ENCODE measurements at regions not wholly inside any gene's neighbourhood (a gene's known extent, or its start where the extent isn't known, plus 50 kb on each side); places are given as distances from the start of the nearest gene placed in this dataset.

- no peak overlapping the region for H3K4me3 ChIP-seq
- DNase-seq, result no peak
- no peaks in the 10 kb centered on the region for H3K9me3 ChIP-seq (ENCODE audit: control insufficient read depth in 4 of 4, insufficient read depth in 3 of 4, low read length in 3 of 4)
- no peaks in the 10 kb centered on the region for H3K36me3 ChIP-seq (ENCODE audit: control insufficient read depth in 4 of 4, insufficient read depth in 4 of 4, low read length in 4 of 4)
- no peaks in the 10 kb centered on the region for H3K4me1 ChIP-seq (ENCODE audit: control insufficient read depth in 5 of 5, insufficient read depth in 5 of 5, low read length in 5 of 5)
- H3K9ac ChIP-seq (ENCODE audit: insufficient read depth in 1 of 2, low read length in 2 of 2), result no peak overlapping the region
- ATAC-seq (ENCODE audit: insufficient read depth, low FRiP score), result no peak
- no peak for TF ChIP-seq CTCF (IDR thresholded peaks at IDR 0.05; ENCODE audit: control extremely low read depth, extremely low read depth)
- H3K27ac ChIP-seq (ENCODE audit: low read depth in 1 of 2, low read length in 1 of 2), result no peak overlapping the region
- no peaks in the 10 kb centered on the region for H3K27me3 ChIP-seq (ENCODE audit: control insufficient read depth in 3 of 3, insufficient read depth in 3 of 3, low read length in 2 of 3)
Observed at GRCh38 chr1:187338762-187339412, 510.1 kb downstream of the PLA2G4A start.

- no peak for DNase-seq
- no peak for ATAC-seq (ENCODE audit: insufficient read depth, low FRiP score)
- Histone ChIP-seq H3K27ac (ENCODE audit: low read depth in 1 of 2, low read length in 1 of 2) (no peak overlapping the region), H3K9ac (ENCODE audit: insufficient read depth in 1 of 2, low read length in 2 of 2) (no peak overlapping the region), H3K27me3 (ENCODE audit: control insufficient read depth in 3 of 3, insufficient read depth in 3 of 3, low read length in 2 of 3) (no peaks in the 10 kb centered on the region), H3K4me1 (ENCODE audit: control insufficient read depth in 5 of 5, insufficient read depth in 5 of 5, low read length in 5 of 5) (no peaks in the 10 kb centered on the region), H3K36me3 (ENCODE audit: control insufficient read depth in 4 of 4, insufficient read depth in 4 of 4, low read length in 4 of 4) (no peaks in the 10 kb centered on the region), H3K9me3 (ENCODE audit: control insufficient read depth in 4 of 4, insufficient read depth in 3 of 4, low read length in 3 of 4) (no peaks in the 10 kb centered on the region), H3K4me3 (no peak overlapping the region)
- TF ChIP-seq CTCF (IDR thresholded peaks at IDR 0.05; ENCODE audit: control extremely low read depth, extremely low read depth), result no peak
- 71 to 81% methylated on average over 5 of the region's 5 CpGs for WGBS, 2 donors
Observed at GRCh38 chr1:187342495-187342894, 513.7 kb downstream of the PLA2G4A start.

- H3K27me3 ChIP-seq (ENCODE audit: control insufficient read depth in 3 of 3, insufficient read depth in 3 of 3, low read length in 2 of 3), result no peaks in the 10 kb centered on the region
- ATAC-seq (ENCODE audit: insufficient read depth, low FRiP score) (no peak), DNase-seq (no peak)
- no peak overlapping the region for H3K4me3 ChIP-seq
- no peak for TF ChIP-seq CTCF (IDR thresholded peaks at IDR 0.05; ENCODE audit: control extremely low read depth, extremely low read depth)
- no peaks in the 10 kb centered on the region for H3K4me1 ChIP-seq (ENCODE audit: control insufficient read depth in 5 of 5, insufficient read depth in 5 of 5, low read length in 5 of 5)
- no peaks in the 10 kb centered on the region for H3K9me3 ChIP-seq (ENCODE audit: control insufficient read depth in 4 of 4, insufficient read depth in 3 of 4, low read length in 3 of 4)
- H3K9ac ChIP-seq (ENCODE audit: insufficient read depth in 1 of 2, low read length in 2 of 2), result no peak overlapping the region
- no peak overlapping the region for H3K27ac ChIP-seq (ENCODE audit: low read depth in 1 of 2, low read length in 1 of 2)
- 46 to 56% methylated on average over 7 of the region's 7 CpGs for WGBS, 2 donors
- H3K36me3 ChIP-seq (ENCODE audit: control insufficient read depth in 4 of 4, insufficient read depth in 4 of 4, low read length in 4 of 4), result no peaks in the 10 kb centered on the region
Observed at GRCh38 chr1:187374082-187374481, 545.3 kb downstream of the PLA2G4A start.

- H3K27ac ChIP-seq (ENCODE audit: low read depth in 1 of 2, low read length in 1 of 2), result no peak overlapping the region
- H3K4me1 ChIP-seq (ENCODE audit: control insufficient read depth in 5 of 5, insufficient read depth in 5 of 5, low read length in 5 of 5), result no peaks in the 10 kb centered on the region
- DNase-seq (no peak), ATAC-seq (ENCODE audit: insufficient read depth, low FRiP score) (no peak)
- H3K27me3 ChIP-seq (ENCODE audit: control insufficient read depth in 3 of 3, insufficient read depth in 3 of 3, low read length in 2 of 3), result no peaks in the 10 kb centered on the region
- no peaks in the 10 kb centered on the region for H3K9me3 ChIP-seq (ENCODE audit: control insufficient read depth in 4 of 4, insufficient read depth in 3 of 4, low read length in 3 of 4)
- TF ChIP-seq CTCF (IDR thresholded peaks at IDR 0.05; ENCODE audit: control extremely low read depth, extremely low read depth), result no peak
- H3K9ac ChIP-seq (ENCODE audit: insufficient read depth in 1 of 2, low read length in 2 of 2), result no peak overlapping the region
- 75 to 79% methylated on average over 1 of the region's 1 CpG for WGBS, 2 donors
- no peaks in the 10 kb centered on the region for H3K36me3 ChIP-seq (ENCODE audit: control insufficient read depth in 4 of 4, insufficient read depth in 4 of 4, low read length in 4 of 4)
- no peak overlapping the region for H3K4me3 ChIP-seq
Observed at GRCh38 chr1:187374742-187375141, 546.0 kb downstream of the PLA2G4A start.
